Posterior cingulate gyrus (tissue), 11 donors: ENCODE measurements at regions not wholly inside any gene's neighbourhood (a gene's known extent, or its start where the extent isn't known, plus 50 kb on each side); places are given as distances from the start of the nearest gene placed in this dataset.
"Not testable (repeated sequence)": the region's sequence is repeated elsewhere in the genome, so short reads cannot be mapped to it uniquely, and the experiment has no call there.

ENCODE experiments used
- DNase-seq, 10 donors: peaks; one replicate each; pipeline versions ENCODE4 v3.0.0 to v3.0.0-alpha.2; 2020 to 2021; ENCODE audit warnings: mixed read lengths in 3 of 10
- intact Hi-C: fragments of 100-400 bp; cut with DNase I; formaldehyde crosslinking; loops from one replicate; pipeline ENCODE4 v1.15.1; 2023

GRCh38 chr2:215576572-215576971 is 140.7 kb upstream of the FN1 start:
- no peak for DNase-seq
- intact Hi-C loops, result no loop called here

GRCh38 chr2:215573496-215573895 is 137.6 kb upstream of the FN1 start:
- DNase-seq, result no peak

GRCh38 chr2:215572341-215572848 is 136.5 kb upstream of the FN1 start:
- intact Hi-C loops, result no loop called here
- no peak for DNase-seq

More at GRCh38 chr2:215573496-215573895, 137.6 kb upstream of the FN1 start:
- intact Hi-C loops, result no loop called here

GRCh38 chr2:215571689-215572088 is 135.8 kb upstream of the FN1 start:
- intact Hi-C loops, result no loop called here
- DNase-seq, result no peak

- intact Hi-C loops, result no loop called here
- no peak for DNase-seq
Observed at GRCh38 chr2:215567504-215567903, 131.6 kb upstream of the FN1 start.

- intact Hi-C loops, result no loop called here
- no peak for DNase-seq
Observed at GRCh38 chr2:215565897-215566296, 130.0 kb upstream of the FN1 start.

GRCh38 chr2:215557701-215558100 is 121.8 kb upstream of the FN1 start:
- no peak for DNase-seq
- intact Hi-C loops, result no loop called here

- no peak for DNase-seq
- intact Hi-C loops, result no loop called here
Observed at GRCh38 chr2:215556979-215557378, 121.1 kb upstream of the FN1 start.

- DNase-seq, result no peak
- intact Hi-C loops, result no loop called here
Observed at GRCh38 chr2:215554689-215555498, 119.0 kb upstream of the FN1 start.

- DNase-seq, result no peak
- intact Hi-C loops, result no loop called here
Observed at GRCh38 chr2:215553946-215554345, 118.1 kb upstream of the FN1 start.

- DNase-seq, result no peak
- intact Hi-C loops, result no loop called here
Observed at GRCh38 chr2:215552144-215552580, 116.3 kb upstream of the FN1 start.

- no peak for DNase-seq
- intact Hi-C loops, result no loop called here
Observed at GRCh38 chr2:215550331-215550730, 114.5 kb upstream of the FN1 start.

- intact Hi-C loops, result no loop called here
- no peak for DNase-seq
Observed at GRCh38 chr2:215548714-215549113, 112.8 kb upstream of the FN1 start.

- DNase-seq, result no peak
Observed at GRCh38 chr2:215542690-215543089, 106.8 kb upstream of the FN1 start.

GRCh38 chr2:215540658-215541057 is 104.8 kb upstream of the FN1 start:
- intact Hi-C loops, result no loop called here
- no peak for DNase-seq

More at GRCh38 chr2:215542690-215543089, 106.8 kb upstream of the FN1 start:
- intact Hi-C loops, result no loop called here

- intact Hi-C loops, result no loop called here
- no peak for DNase-seq
Observed at GRCh38 chr2:215537611-215538010, 101.7 kb upstream of the FN1 start.

GRCh38 chr2:215536510-215536909 is 100.6 kb upstream of the FN1 start:
- intact Hi-C loops, result no loop called here
- no peak for DNase-seq

GRCh38 chr2:215535741-215536140 is 99.9 kb upstream of the FN1 start:
- DNase-seq, result no peak
- intact Hi-C loops, result no loop called here

- intact Hi-C loops, result no loop called here
Observed at GRCh38 chr2:215535125-215535668, 99.3 kb upstream of the FN1 start.

GRCh38 chr2:215533716-215534115 is 97.8 kb upstream of the FN1 start:
- DNase-seq, intact Hi-C loops: not testable (repeated sequence)

More at GRCh38 chr2:215535125-215535668, 99.3 kb upstream of the FN1 start:
- no peak for DNase-seq

- DNase-seq, result no peak
- intact Hi-C loops, result no loop called here
Observed at GRCh38 chr2:215532844-215533243, 97.0 kb upstream of the FN1 start.

GRCh38 chr2:215531284-215531683 is 95.4 kb upstream of the FN1 start:
- DNase-seq, result no peak
- intact Hi-C loops, result no loop called here
